ENCODE measurements at regions not wholly inside any gene's neighbourhood (a gene's known extent, or its start where the extent isn't known, plus 50 kb on each side); places are given as distances from the start of the nearest gene placed in this dataset.

DNA sequence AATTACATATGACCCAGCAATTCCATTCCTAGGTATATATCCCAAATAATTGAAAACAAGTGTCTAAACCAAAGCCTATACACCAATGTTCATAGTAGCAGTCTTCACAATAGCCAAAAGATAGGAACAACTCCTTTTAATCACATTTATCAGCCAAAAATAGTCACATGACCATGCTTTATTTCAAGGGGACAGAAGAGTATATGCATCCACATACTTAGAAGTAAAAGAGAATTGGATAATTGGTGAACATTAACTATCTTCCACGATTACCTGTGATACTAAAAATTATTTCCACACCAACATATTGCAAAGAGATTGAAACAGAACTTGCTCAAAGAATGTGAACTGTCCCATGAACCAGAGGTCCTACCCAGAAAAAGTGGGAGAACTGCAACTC, 51.8 kb upstream of the FOXE1 start:
- TF ChIP-seq TAF1 (IDR thresholded peaks at IDR 0.05; ENCODE audit: borderline replicate concordance, insufficient read depth, low read length), result no peak
- no peak for TF ChIP-seq POLR2AphosphoS5 (IDR thresholded peaks at IDR 0.05; ENCODE audit: low read depth, low read length)
- TF ChIP-seq REST (IDR thresholded peaks at IDR 0.05; ENCODE audit: insufficient read depth in 1 of 2, low read depth in 2 of 2, low read length in 2 of 2), result no peak
- TF ChIP-seq SIN3A (IDR thresholded peaks at IDR 0.05; ENCODE audit: borderline replicate concordance, insufficient read depth, low read length), result no peak

All from PFSK-1 (cell line).